HEK293 (cell line): ENCODE measurements at regions not wholly inside any gene's neighbourhood (a gene's known extent, or its start where the extent isn't known, plus 50 kb on each side); places are given as distances from the start of the nearest gene placed in this dataset.
A peak's percentile ranks its signal among the peaks of the same experiment; 100 is the strongest.
"Not testable (repeated sequence)": the region's sequence is repeated elsewhere in the genome, so short reads cannot be mapped to it uniquely, and the experiment has no call there.

Source experiments
- CTCF ChIA-PET: fragments of 350-600 bp; formaldehyde crosslinking; extraction: SDS; loops from one replicate; lab custom pipeline; 2021; ENCODE audit warnings: antibody characterized with exemption; lab: Yijun Ruan, JAX
- POLR2A ChIA-PET: fragments of 300-600 bp; formaldehyde crosslinking; extraction: SDS; loops from one replicate; lab custom pipeline; 2020; ENCODE audit warnings: antibody characterized with exemption, inconsistent platforms; lab: Yijun Ruan, JAX
- H3K27ac ChIP-seq: fragments of 200-500 bp; sonication (Bioruptor generic); 2 replicates; pipeline ENCODE4 v1.5.1; 2014; ENCODE audit warnings: low read depth, low read length, control low read depth, inconsistent platforms; ENCODE audit errors: extremely low read depth
- H3K36me3 ChIP-seq, 2 experiments: fragments of 200-500 bp in 1 of 2; sonication (Bioruptor generic) in 1 of 2; 1 replicate in 1 of 2; 2 replicates in 1 of 2; pipeline ENCODE4 v1.5.1; 2014 to 2017; ENCODE audit warnings: inconsistent platforms in 2 of 2, low read length in 2 of 2; ENCODE audit not compliant: control insufficient read depth in 2 of 2, insufficient read depth in 1 of 2
- H3K4me1 ChIP-seq: fragments of 200-500 bp; sonication (Bioruptor generic); 2 replicates; pipeline ENCODE4 v1.5.1; 2014; ENCODE audit warnings: mild to moderate bottlenecking, low read length, inconsistent platforms; ENCODE audit not compliant: control insufficient read depth, insufficient read depth
- H3K4me3 ChIP-seq: 2 replicates; pipeline ENCODE4 v1.5.1; 2011; ENCODE audit warnings: low read depth, mild to moderate bottlenecking, control low read depth, low read length, moderate library complexity
- H3K9me3 ChIP-seq: fragments of 200-500 bp; sonication (Bioruptor generic); 2 replicates; pipeline ENCODE4 v1.5.1; 2014; ENCODE audit warnings: low read depth, low read length, inconsistent platforms; ENCODE audit not compliant: control insufficient read depth, insufficient read depth
- IKZF3 ChIP-seq: fragments of 450-650 bp; IDR thresholded peaks from 2 replicates; pipeline ENCODE4 v1.5.0; 2018; ENCODE audit warnings: missing biosample characterization, mild to moderate bottlenecking, missing genetic modification characterization, moderate library complexity
- REPIN1 ChIP-seq: fragments of 450-650 bp; formaldehyde crosslinking; IDR thresholded peaks from 2 replicates; pipeline ENCODE4 v1.5.1; 2017; ENCODE audit warnings: missing biosample characterization, missing genetic modification characterization, low read depth
- ZBTB1 ChIP-seq: fragments of 450-650 bp; formaldehyde crosslinking; IDR thresholded peaks from 2 replicates; pipeline ENCODE4 v1.5.1; 2016; ENCODE audit warnings: missing biosample characterization, missing genetic modification characterization
- ZBTB48 ChIP-seq: fragments of 450-650 bp; formaldehyde crosslinking; IDR thresholded peaks from 2 replicates; pipeline ENCODE4 v1.5.1; 2016; ENCODE audit warnings: missing biosample characterization, missing genetic modification characterization
- ZNF112 ChIP-seq: fragments of 450-650 bp; formaldehyde crosslinking; IDR thresholded peaks from 2 replicates; pipeline ENCODE4 v1.5.0; 2017; ENCODE audit warnings: missing biosample characterization, missing genetic modification characterization
- ZNF132 ChIP-seq: fragments of 450-650 bp; formaldehyde crosslinking; IDR thresholded peaks from 2 replicates; pipeline ENCODE4 v1.5.1; 2017; ENCODE audit warnings: missing biosample characterization, missing genetic modification characterization, borderline replicate concordance
- ZNF140 ChIP-seq: fragments of 450-650 bp; formaldehyde crosslinking; IDR thresholded peaks from 2 replicates; pipeline ENCODE4 v1.5.1; 2016; ENCODE audit warnings: missing biosample characterization, missing genetic modification characterization
- ZNF19 ChIP-seq: fragments of 450-650 bp; formaldehyde crosslinking; IDR thresholded peaks from 2 replicates; pipeline ENCODE4; 2016; ENCODE audit warnings: missing biosample characterization, missing genetic modification characterization, low read depth
- ZNF366 ChIP-seq: fragments of 450-650 bp; formaldehyde crosslinking; conservative IDR thresholded peaks from 2 replicates; pipeline ENCODE4 v1.5.1; 2016; ENCODE audit warnings: missing biosample characterization, missing genetic modification characterization
- ZNF433 ChIP-seq: fragments of 450-650 bp; formaldehyde crosslinking; IDR thresholded peaks from 2 replicates; pipeline ENCODE4 v1.5.1; 2016; ENCODE audit warnings: missing biosample characterization, missing genetic modification characterization, low read depth
- ZNF558 ChIP-seq: fragments of 450-650 bp; formaldehyde crosslinking; IDR thresholded peaks from 2 replicates; pipeline ENCODE4 v1.5.1; 2016; ENCODE audit warnings: missing biosample characterization, missing genetic modification characterization
- ZNF560 ChIP-seq: fragments of 450-650 bp; formaldehyde crosslinking; IDR thresholded peaks from 2 replicates; pipeline ENCODE4 v1.5.1; 2017; ENCODE audit warnings: missing biosample characterization, missing genetic modification characterization, borderline replicate concordance
- ZNF654 ChIP-seq: fragments of 450-650 bp; formaldehyde crosslinking; IDR thresholded peaks from 2 replicates; pipeline ENCODE4 v1.5.1; 2016; ENCODE audit warnings: low read depth, missing biosample characterization, missing genetic modification characterization
- ZNF747 ChIP-seq: fragments of 450-650 bp; formaldehyde crosslinking; IDR thresholded peaks from 2 replicates; pipeline ENCODE4 v1.5.1; 2016; ENCODE audit warnings: missing biosample characterization, missing genetic modification characterization
- ZNF792 ChIP-seq: fragments of 450-650 bp; formaldehyde crosslinking; IDR thresholded peaks from 2 replicates; pipeline ENCODE4 v1.5.1; 2016; ENCODE audit warnings: missing biosample characterization, missing genetic modification characterization
- TF ChIP-seq, protein P1 (sequence below): fragments of 450-650 bp; formaldehyde crosslinking; IDR thresholded peaks from 2 replicates; pipeline ENCODE4 v1.5.1; 2016; ENCODE audit warnings: missing biosample characterization, missing genetic modification characterization

DNA sequence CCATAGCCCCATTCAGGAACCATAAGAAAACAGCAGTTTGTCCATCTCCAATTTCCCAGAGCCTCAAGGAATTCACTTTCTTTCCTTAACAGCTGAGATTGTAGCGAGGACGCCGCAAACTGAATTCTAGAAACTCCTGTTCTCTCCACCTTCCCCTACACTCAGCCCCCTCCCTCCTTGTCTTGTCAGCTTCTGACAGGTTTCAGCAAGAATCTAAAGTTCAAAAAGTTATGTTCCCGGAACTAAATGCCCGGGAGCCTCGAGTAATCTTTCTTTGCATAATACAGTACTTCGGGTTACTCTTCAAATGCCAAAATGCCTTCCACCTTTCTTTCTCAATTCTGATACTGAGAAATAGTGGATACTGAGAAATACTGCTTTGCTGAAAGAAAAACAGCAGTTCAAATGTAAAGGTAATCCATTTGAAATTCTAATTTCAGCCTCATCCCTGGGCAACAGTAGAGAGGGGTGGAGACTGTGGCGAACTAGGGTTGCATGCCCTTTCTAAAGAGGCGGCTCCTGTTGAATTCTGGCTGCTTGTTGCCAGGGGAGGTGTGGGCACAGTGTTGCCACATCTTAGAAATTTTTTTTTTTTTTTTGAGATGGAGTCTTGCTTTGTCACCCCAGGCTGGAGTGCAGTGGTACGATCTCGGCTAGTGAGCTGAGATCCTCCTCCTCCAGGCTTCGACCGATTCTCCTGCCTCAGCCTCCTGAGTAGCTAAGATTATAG, 63.5 kb upstream of the USP7 start (continued):
- TF ChIP-seq ZNF558 (tag by site-specific recombination) (no peak), REPIN1 (tag by site-specific recombination) (no peak)
- TF ChIP-seq, protein P1, sequence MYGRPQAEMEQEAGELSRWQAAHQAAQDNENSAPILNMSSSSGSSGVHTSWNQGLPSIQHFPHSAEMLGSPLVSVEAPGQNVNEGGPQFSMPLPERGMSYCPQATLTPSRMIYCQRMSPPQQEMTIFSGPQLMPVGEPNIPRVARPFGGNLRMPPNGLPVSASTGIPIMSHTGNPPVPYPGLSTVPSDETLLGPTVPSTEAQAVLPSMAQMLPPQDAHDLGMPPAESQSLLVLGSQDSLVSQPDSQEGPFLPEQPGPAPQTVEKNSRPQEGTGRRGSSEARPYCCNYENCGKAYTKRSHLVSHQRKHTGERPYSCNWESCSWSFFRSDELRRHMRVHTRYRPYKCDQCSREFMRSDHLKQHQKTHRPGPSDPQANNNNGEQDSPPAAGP (tag by site-specific recombination) = no peak

DNA sequence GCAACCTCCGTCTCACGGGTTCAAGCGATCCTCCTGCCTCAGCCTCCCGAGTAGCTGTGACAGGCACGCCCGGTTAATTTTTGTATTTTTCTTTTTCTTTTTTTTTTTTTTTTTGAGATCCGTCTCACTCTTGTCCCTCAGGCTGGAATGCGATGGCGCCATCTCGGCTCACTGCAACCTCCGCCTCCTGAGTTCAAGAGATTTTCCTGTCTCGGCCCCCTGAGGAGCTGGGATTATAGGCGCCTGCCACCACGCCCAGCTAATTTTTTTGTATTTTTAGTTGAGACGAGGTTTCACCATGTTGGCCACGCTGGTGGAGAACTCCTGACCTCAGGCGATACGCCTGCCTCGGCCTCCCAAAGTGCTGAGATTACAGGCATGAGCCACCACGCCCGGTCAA, 63.0 kb upstream of the HAPSTR1 start:
- H3K4me3 ChIP-seq, H3K9me3 ChIP-seq, H3K27ac ChIP-seq, POLR2A ChIA-PET, CTCF ChIA-PET, H3K4me1 ChIP-seq, H3K36me3 ChIP-seq: not testable (repeated sequence)

GRCh38 chr16:9031107-9031506, 60.3 kb upstream of the HAPSTR1 start:
- POLR2A ChIA-PET = no interaction called here
- no peak overlapping the region for H3K27ac ChIP-seq
- peak; percentile 42; the same call in 1 of the 2 replicates for TF ChIP-seq ZNF140 (tag by site-specific recombination)
- TF ChIP-seq ZNF112 (tag by site-specific recombination) = no peak
- TF ChIP-seq, all 188 proteins: peak for 1
- CTCF ChIA-PET = interaction anchor here (1.3 kb wide), 1 partner anchor 22 kb away, joined by 3 read pairs; no protein-coding TSS in a partner anchor
- no peaks in the 10 kb centered on the region for H3K4me1 ChIP-seq
- H3K9me3 ChIP-seq = no peaks in the 10 kb centered on the region
- H3K4me3 ChIP-seq = no peak overlapping the region
- no peaks in the 10 kb centered on the region for H3K36me3 ChIP-seq

GRCh38 chr16:9033125-9033830, 58.2 kb upstream of the HAPSTR1 start:
- H3K9me3 ChIP-seq = no peaks in the 10 kb centered on the region
- H3K4me3 ChIP-seq = no peak overlapping the region
- CTCF ChIA-PET = interaction anchor here (0.6 to 2.3 kb wide), 17 partner anchors 9 to 1627 kb away, joined by 3 to 14 read pairs (median 4); partner anchors contain the start of gene CARHSP1
- H3K27ac ChIP-seq = no peak overlapping the region
- TF ChIP-seq ZNF654 (no peak), ZBTB1 (tag by site-specific recombination) (no peak), ZBTB48 (tag by site-specific recombination) (no peak), ZNF433 (tag by site-specific recombination) (no peak), ZNF560 (tag by site-specific recombination) (no peak), ZNF366 (tag by site-specific recombination) (peak; percentile 82), ZNF19 (no peak), ZNF132 (tag by site-specific recombination) (no peak), ZNF747 (tag by site-specific recombination) (no peak), IKZF3 (tag by site-specific recombination) (peak; percentile 65), ZNF792 (no peak)
- H3K36me3 ChIP-seq = no peaks in the 10 kb centered on the region
- no peaks in the 10 kb centered on the region for H3K4me1 ChIP-seq
- POLR2A ChIA-PET = no interaction called here
